ENCODE measurements at regions not wholly inside any gene's neighbourhood (a gene's known extent, or its start where the extent isn't known, plus 50 kb on each side); places are given as distances from the start of the nearest gene placed in this dataset.

- TF ChIP-seq CTCF (conservative IDR thresholded peaks at IDR 0.05; ENCODE audit: low read length) (no peak), EZH2phosphoT487 (IDR thresholded peaks at IDR 0.05; ENCODE audit: borderline replicate concordance) (no peak)
Measured at GRCh38 chr7:47186316-47186715, 395.6 kb downstream of the TNS3 start.
